AG08396 (cell line): ENCODE measurements at regions not wholly inside any gene's neighbourhood (a gene's known extent, or its start where the extent isn't known, plus 50 kb on each side); places are given as distances from the start of the nearest gene placed in this dataset.

ENCODE experiments used
- DNase-seq: peaks from one replicate; pipeline ENCODE4 v3.0.0; 2012; ENCODE audit warnings: low spot score, mixed read lengths

DNA sequence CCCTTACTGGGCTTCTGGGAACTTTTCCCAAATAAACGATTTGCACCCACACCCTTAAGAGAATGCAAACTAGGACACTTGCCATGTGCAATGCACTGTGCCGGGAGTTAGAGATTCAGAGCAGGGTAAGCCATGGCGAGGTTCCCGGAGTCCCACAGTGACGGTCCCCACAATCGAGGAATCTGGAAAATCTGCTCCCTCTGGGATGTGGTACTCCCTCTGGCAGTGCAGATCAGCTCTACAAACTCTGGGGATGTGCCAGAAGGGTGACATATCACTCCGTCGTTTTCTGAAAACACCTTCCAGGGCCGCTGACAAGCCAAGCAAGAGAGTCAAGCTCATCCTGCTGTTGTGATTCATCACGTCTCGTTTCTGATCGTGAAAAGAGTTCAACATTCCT, 537.5 kb downstream of the BCOR start:
- no peak for DNase-seq

DNA sequence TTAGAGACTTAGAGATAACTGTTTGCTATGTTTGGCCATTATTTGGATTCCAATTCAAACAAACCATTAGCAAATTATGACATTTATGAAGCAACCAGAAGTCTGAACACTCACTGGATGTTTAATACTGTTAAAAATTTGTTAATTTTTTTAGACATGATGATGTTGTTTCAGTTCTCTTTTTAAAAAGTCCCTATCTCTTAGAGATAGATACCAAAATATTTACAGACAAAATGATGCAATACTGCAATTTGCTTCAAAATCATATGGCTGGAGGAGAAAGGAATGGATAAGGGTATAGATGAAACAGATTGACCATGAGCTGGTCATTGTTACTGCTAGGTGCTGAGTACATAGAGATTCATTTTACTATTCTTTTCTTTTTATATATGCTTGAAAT, 534.6 kb downstream of the BCOR start:
- no peak for DNase-seq

DNA sequence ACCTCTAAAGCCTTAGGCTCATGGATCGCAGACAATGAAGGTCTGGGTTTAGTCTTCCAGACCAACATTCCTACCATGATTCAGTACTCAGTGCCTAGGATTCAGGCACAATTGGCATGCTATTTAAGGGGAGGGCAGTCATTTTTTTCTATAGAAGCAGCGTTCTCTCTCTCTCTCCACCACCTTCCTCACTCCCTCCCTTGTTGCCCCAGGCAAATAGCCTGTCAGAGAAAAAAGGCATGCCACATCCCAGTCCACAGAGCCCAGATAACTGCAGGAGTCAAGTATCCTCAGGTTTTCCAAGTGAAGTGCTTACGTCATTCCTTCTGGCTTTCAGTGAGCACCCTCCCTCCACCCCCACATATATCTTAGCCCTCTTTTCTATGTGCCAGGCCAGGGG, 533.0 kb downstream of the BCOR start:
- no peak for DNase-seq

DNA sequence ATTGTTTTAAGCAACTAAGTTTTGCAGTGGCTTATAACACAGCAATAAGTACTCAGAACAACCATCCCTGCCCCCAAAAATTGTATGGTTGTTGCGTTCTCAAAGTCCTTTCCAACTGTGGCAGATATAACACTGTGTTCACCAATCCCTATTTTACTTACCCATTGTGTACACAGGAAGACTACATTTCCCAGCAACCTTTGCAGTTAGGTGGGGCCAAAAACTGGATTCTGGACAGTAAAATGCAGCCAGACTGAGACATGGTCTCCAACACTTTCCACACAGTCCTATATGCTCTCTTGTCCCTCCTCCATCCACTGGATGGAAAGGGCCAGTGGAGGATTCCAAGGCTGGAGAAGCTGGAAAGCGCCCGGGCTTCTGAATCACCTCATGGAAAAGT, 523.6 kb downstream of the BCOR start:
- no peak for DNase-seq

DNA sequence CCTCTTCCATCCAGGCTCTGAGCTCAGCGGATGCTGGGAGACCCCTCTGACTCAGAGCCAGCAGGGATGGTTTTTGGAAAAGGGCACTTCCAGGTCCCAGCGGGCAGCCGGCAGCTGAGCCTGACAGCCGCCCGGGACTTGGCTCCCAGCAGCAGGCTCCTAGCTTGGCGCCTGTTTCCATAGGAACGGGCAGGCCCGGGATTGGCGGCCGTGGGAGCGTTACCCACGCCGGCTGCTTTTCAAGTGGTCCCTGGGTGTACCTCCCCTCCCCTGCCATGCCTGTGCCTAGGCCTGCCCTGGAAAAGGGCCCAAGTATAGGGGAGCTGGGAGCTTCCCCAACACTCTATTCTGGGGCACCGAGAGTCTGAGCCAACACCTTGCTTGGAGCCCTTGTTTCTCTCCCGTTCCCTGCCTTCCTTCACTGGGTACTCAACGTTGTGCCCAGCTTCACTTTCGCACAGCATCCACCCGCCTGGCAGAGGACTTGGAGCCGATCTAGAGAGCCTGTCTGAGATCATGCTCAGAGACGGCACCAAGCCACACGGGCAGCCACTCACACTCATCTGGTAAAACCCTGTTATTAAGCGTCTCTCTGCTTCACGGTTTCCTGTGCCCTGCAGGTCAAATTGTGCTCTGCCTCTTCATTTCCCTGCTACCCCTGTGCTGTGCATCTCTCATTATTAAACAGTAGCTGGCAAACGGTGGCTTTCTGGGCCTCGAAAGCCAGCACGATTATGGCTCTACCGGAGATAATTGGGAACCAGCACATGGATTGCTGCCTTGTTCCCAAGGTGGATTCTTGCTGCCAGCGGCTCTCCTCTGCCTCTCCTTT, 521.5 kb downstream of the BCOR start:
- no peak for DNase-seq

DNA sequence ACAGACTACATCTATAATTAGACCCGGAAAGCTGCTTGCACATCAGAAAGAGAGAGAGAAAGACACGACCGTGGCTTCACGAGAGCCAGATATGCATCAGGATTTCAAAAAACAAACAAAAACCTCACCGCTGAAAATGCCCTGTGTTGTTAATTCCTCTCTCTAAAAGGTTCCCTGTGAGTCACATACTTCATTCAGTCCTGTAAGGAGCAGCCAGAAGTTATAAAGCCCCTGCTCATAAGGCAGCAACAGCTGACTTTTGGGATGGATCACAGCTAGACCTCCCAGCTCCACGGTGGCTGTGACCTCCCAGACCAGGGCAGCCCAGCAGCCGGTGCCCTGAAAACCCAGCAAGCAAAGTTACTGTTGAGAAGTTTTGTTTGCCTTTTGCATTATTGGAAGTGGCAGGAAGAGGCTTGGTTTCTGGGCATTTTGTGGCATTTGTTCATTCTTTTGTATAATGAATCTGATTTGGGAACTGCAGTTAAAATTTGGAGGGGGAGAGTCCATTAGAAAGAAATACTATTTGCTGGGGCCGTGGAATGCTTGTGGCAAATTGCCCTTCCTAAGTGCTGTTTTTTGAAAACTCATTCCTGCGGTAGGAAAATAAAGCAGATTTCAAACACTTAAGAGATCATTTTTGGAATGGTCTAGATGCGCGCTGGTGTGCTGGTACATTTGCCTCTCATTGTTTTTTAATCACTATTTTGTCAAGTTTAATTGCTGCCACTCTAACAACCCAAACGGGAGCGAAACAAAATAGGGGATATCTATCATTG, 520.4 kb downstream of the BCOR start:
- DNase-seq = no peak

DNA sequence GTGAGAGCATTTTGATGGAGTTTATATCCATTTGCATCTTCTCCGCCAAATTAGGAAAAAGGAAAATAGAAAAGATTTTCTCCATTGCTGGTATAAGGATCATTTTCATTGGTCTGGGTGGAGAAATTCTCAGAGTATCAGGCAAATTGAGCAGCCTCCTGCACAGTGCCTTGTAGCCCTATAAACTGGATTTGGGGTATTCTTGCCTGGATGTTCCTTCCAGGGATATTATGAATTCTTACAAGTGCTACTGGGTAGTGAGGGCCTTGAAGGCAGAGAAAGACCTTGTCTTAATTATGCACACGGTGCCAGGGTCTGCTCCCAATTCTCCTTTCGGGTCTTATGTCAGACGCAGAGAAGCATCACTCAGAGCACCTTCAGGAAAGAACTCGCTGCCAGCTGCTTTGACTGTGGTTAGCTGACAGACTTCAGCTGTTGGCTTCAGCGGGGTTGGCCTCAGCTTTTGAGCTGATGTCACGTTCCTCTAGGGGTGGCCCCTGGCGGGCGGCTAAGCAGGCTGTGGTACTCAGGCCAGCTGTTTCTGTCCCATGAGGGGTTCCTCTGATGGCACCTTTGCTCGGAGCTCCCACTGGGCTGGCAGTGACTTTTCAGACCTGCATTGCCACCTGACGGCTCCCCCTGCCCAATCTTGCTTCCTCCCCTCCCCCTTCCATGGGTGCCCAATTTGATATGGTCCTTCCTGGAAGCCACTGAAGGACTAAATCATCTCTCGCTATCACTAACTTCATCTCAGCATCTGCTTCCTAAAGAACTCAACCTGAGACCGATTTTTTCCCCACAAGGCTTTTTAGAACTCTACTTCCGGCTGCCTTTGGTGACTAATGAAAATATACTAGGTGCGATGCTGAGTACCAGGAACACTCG, 519.5 kb downstream of the BCOR start:
- no peak for DNase-seq

DNA sequence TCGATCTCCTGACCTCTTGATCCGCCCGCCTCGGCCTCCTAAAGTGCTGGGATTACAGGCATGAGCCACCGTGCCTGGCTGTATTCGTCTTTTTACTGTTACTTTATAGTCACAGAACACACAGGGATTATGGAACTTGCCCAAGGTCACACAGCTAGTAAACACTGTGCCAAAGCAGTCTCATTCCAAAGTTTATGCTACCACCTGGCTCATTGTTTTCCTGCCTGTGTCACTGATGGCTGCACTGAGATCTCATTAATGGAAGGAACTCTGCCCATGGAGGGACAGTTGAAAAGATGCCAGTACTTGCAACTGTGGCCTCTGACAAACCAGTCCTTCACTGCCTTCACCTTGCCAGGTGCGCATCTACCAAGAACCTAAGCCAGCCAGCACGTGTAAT, 517.7 kb downstream of the BCOR start:
- DNase-seq = no peak

DNA sequence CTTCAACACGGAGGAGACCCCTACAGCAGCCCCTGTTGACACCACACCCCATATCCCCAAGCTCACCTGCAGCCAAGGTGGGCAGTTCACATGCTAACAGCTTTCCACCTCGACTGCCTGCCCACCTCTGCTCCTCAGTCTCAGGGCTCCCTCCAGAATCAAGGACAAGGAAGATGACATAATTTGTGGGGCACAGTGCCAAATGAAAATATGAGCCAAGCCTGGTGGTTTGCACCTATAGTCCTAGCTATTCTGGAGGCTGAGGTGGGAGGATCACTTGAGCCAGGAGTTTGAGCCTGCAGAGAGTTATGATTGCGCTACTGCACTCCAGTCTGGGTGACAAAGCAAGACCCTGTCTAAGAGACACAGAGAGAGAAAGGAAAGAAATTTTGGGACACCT, 516.3 kb downstream of the BCOR start:
- no peak for DNase-seq

DNA sequence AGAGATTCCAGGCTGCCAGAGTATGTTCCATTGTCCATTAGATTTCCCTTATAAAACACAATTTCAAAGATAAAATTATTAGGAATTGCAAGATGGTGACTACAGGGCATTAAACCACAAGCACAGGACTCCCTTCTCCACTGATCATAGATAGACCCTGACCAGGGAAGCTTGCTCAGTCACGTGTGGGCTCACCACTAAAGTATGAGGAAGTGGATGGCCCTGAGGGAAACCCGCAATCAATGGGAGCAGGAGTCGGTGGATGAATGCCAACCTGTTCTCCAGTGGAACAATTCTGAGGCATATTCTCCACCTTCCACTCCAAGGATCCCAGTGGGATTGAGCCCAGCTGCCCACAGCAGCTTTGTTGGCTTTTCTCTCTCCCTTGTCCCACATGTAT, 515.7 kb downstream of the BCOR start:
- DNase-seq = no peak

DNA sequence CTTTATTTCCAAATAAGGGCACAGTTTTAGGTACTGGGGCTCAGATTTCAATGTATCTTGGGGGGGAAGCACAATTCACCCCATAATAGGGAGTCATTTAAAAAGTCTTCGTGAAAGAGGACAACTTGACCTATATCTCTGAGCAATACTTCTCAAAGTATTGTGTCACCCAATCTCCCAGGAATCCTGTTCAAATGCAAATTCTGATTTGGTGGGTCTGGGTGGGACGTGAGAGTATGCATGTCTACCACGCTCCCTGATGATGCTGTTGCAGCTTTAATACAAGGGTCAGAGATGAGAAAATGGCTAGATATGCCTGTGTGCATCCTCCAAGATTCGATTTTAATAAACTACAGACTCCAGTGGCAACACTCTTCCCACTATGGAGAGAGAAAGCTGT, 514.8 kb downstream of the BCOR start:
- no peak for DNase-seq

DNA sequence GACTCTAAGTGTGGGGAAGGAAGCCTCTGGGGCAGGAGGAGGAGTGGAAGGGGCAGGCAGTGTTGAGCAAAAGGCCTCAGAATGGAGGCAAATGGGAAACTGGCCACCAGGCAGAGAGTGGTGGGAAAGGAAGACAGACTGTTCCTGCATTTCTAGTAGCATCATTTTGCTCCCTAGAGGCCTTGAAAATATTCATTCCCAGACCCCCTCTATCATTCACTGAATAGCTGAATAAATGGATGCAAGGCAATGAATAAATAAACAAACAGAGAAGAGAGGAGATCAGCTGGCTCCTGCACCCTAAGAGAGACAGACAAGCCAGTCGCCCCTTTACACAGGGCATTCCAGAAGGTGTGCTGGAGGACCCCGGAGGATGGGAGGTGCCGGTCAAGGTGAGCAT, 511.9 kb downstream of the BCOR start:
- DNase-seq = no peak

DNA sequence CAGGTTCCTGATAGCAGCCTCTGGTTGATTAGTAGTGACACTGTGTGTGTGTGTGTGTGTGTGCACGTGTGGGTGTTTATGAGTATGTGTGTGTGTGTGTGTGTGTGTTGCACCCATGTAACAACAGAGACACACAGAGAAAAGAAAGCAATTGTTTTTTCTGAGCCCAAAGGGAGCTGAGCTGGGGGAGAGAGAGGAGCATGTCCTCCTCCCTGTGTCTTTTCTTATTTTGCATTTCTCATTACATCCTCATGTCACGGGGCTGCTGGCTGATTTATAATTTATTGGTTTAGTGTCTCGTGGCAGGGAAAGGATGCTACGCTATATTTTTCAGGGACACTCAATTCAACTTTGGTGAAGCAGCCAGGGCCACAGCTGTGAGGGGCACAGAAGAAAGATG, 511.4 kb downstream of the BCOR start:
- DNase-seq = no peak

DNA sequence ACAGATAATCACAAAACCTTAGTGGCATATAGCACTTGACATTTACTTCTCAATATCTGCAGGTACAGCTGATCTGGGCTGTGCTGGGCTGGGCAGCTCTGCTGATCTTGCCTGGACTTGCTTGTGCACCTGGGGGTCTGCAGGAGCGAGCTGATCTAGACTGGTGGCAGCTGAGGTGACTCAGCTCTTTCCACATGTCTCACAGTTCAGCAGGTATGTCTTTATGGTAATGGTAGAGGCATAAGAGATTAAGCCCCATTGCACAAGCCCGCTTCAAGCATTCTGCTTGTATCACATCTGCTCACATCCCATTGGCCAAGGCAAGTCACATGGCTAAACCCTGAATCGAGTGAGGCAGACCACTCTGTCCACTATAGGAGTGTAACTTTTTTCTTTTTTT, 506.7 kb downstream of the BCOR start:
- no peak for DNase-seq

DNA sequence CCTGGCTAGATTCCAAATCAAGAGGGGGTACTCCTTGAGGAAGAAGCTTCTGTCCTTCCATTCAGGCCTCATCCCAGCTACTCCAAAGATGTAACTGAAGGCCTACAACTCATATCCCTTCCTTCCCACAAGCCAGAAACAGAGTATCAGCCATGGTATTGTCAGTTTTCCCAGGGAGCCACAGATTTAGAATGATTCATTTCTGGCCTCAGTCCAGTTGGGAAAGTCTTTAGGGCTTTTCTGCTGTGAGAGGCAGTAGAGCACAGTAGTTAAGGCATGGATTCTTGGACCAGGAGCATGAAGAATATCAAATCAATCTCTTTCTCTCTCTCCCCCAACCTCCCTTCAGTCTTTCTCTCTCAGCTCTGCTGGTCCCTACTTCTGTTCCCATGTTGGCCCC, 505.0 kb downstream of the BCOR start:
- DNase-seq = no peak

DNA sequence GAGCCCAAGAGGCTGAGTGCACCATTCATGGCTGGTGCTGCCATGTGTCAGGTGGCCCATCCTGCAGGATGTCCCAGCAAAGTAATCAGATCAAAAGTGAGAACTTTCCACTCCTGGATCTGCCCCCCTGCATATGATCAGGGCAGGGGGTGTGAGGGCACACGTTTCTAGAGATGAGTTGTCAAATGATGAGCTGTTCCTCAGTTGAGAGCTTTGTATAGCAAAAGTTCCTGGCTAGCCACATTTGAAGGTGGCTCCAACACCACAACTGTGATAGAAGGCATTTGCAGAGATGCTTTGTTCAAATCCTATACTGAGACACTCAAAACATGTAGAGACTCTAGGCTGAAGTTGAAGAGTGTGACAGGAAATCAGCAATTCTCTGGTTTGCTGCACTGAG, 501.8 kb downstream of the BCOR start:
- DNase-seq = no peak

DNA sequence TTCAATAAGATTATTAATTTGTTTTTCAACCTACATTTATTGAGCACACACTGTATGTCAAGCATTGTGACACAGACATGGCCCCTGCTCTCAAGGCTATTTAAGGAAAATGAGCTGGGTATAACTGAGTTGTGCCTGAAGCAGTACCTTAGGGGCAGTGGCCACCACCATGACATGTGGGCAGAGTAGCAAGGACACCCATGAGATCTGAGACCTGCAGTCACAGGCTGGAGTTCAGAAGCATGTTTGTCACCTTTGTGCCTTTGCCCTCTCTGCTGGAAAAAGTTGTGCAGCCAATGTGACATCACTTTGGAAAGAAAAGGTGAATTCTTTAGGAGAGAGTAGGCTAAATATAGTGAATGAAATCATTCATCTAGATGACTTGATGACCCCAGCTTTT, 501.3 kb downstream of the BCOR start:
- DNase-seq = no peak

DNA sequence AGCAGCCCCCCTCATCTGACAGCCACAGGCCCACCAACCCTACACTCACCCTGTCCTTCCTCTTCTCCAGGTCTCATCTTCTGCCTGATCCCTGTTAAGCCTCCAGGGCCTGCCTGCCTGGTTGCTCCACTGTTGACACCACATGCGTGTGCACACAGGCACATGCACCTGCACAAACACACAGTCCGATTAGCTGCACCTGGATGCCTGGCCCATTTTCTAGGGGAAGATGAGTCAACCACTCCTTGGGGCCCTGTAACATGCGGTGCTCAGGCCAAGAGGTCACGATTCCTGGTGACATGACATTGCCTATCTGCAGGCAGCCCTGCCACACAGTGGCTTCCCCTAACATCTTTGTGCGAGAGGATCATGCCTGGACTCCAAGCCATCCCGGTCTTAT, 498.4 kb downstream of the BCOR start:
- no peak for DNase-seq

DNA sequence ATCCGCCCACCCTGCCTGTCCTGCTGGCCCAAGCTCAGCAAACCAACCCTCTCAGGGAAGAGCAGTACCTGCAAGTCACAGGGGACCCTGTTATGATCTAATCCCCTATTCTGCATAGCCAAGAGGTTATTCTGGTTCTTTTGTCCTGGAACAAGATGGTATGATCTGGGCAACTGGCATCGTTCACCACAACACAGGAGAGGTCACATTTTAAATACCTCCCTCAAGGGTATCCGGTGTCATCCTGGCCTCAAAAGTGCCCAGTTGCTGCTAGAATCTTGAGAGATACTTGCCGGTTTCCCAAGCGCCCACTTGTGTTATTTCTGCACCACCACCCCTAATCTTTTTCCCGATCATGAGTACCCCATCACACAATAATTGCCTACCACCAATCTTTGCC, 497.5 kb downstream of the BCOR start:
- DNase-seq = no peak

DNA sequence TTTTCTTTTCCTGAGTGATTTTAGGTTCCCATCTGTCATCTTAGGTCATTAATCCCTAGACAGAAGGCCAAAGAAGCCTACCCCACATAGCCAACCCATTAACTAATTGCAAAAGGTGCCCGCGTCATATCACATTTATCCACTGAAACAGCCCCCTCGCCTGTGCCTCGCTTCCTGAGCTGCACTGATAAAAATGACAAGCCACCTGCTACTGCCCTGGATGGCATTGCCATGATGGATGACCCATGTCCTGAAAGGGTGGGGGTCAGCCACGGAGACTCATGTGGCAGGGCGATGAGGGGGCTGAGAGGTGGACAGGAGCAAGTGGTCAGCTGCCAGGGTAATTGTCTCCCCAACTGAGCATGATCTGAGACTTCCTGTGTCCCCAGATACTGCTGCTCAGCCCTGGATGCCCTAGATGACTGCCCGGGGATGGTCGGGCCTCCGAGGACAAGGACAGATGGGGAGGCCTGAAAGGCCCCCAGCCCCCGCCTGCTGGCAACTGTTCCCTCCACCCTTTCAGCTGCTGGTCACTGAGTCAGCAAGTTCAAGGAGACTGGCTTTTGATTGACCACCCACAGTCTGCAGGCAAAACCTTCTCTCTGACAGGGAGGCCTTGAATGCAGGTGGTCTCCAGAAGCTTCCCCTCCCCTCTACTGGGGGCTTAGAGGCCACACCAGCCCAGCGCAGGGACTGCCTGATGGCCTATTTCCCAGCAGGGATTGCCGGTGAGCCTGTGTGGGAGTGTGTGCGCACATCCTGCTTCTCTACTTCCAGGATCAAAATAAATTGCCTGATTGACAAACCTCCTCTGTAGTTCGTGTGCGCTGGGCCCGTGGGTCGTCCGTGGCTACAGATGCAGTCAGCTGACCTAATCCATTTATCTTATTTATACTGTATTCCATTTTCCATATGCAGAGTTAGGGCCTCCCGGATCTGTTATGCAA, 496.3 kb downstream of the BCOR start:
- DNase-seq = no peak

DNA sequence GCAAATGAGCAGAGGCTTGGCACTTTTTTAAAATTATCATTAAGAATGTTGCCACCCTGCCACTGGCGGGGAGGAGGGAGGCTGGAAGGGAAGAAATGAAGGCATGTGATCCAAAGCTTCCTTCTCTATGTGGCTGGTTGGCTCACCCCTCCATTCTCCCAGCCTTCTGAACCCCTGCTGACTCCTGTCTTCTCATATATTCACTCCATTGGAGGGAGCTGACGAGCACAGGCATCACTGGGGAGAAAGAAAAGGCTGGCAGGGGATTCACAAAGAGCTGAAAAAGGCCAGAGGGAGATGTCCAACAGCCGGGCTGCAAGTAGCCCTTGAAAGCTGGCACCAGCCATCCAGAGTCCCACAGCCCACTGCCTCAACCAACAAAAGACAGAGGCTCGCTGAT, 495.6 kb downstream of the BCOR start:
- no peak for DNase-seq

DNA sequence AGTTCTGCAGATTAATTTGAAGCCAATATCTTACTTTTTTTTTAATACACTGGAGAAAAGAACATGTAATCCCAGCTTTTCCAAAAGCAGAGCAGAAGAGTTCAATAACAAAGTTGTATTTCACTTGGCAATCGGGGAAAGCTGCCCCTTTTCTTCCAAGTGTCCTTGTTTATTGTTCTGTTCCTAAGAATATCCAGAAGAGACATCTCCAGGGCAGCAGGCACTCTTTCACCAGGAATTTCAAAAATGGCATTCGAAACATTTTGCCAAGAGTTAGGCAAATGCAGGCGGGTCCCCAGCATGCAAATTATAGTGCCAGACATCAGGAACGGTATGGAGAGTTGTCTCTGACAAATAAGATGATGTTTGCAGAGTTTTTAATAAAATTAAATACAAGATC, 494.5 kb downstream of the BCOR start:
- DNase-seq = no peak
